Stimulated activated naive CD8-positive, alpha-beta T cell treated with anti-CD3 and anti-CD28 coated beads, Interleukin-15, amount 100 ng/mL, for 72 hours (primary cell): ENCODE measurements at regions not wholly inside any gene's neighbourhood (a gene's known extent, or its start where the extent isn't known, plus 50 kb on each side); places are given as distances from the start of the nearest gene placed in this dataset.

Experiments used
- ATAC-seq: fragments of 150-1000 bp; cut with Tn5 transposase; 2 replicates; pipeline ENCODE4 v1.10.0; 2021; ENCODE audit warnings: mild to moderate bottlenecking, moderate library complexity
- DNase-seq, 2 donors: peaks; one replicate each; pipeline ENCODE4 v3.0.0; 2021 to 2022
- H3K27ac Mint-ChIP-seq, 2 donors: one replicate each; pipeline ENCODE4 v1.8.0; 2022; ENCODE audit warnings: mild to moderate bottlenecking in 2 of 2, mixed read lengths in 2 of 2, moderate library complexity in 2 of 2
- H3K27me3 Mint-ChIP-seq: one replicate; pipeline ENCODE4 v1.8.0; 2022; ENCODE audit warnings: mixed read lengths
- H3K4me1 Mint-ChIP-seq: one replicate; pipeline ENCODE4 v1.8.0; 2022; ENCODE audit warnings: mild to moderate bottlenecking, mixed read lengths
- H3K4me3 Mint-ChIP-seq, 2 donors: one replicate each; pipeline ENCODE4 v1.8.0; 2022; ENCODE audit warnings: mild to moderate bottlenecking in 2 of 2, mixed read lengths in 2 of 2, moderate library complexity in 1 of 2
- H3K9me3 Mint-ChIP-seq, 2 donors: one replicate each; pipeline ENCODE4 v1.8.0; 2022; ENCODE audit warnings: mixed read lengths in 2 of 2

- no peak for DNase-seq
- Mint-ChIP-seq H3K9me3 (peaks cover 8 to 12% of the 10 kb centered on the region in 2 donors), H3K27ac (no peak overlapping the region), H3K4me3 (no peak overlapping the region), H3K4me1 (no peaks in the 10 kb centered on the region), H3K27me3 (no peaks in the 10 kb centered on the region)
- no peak for ATAC-seq
Measured at GRCh38 chr18:60319129-60319528, 53.4 kb downstream of the MC4R start.

- Mint-ChIP-seq H3K27me3 (no peaks in the 10 kb centered on the region), H3K4me3 (no peak overlapping the region), H3K9me3 (no peaks in the 10 kb centered on the region), H3K27ac (no peak overlapping the region), H3K4me1 (no peaks in the 10 kb centered on the region)
- DNase-seq (no peak), ATAC-seq (no peak)
Measured at GRCh38 chr18:60311676-60312360, 60.8 kb downstream of the MC4R start.

GRCh38 chr18:60295674-60296073 is 76.9 kb downstream of the MC4R start:
- no peaks in the 10 kb centered on the region for H3K4me1 Mint-ChIP-seq
- no peaks in the 10 kb centered on the region for H3K9me3 Mint-ChIP-seq
- no peak overlapping the region for H3K4me3 Mint-ChIP-seq
- H3K27me3 Mint-ChIP-seq, result no peaks in the 10 kb centered on the region
- no peak overlapping the region for H3K27ac Mint-ChIP-seq
- DNase-seq (no peak), ATAC-seq (no peak)

GRCh38 chr18:60292186-60292585 is 80.4 kb downstream of the MC4R start:
- ATAC-seq, result no peak
- no peak overlapping the region for H3K27ac Mint-ChIP-seq
- H3K4me3 Mint-ChIP-seq, result no peak overlapping the region
- H3K4me1 Mint-ChIP-seq, result no peaks in the 10 kb centered on the region
- no peak for DNase-seq
- no peaks in the 10 kb centered on the region for H3K27me3 Mint-ChIP-seq
- no peaks in the 10 kb centered on the region for H3K9me3 Mint-ChIP-seq

- no peaks in the 10 kb centered on the region for H3K4me1 Mint-ChIP-seq
Measured at GRCh38 chr18:60279391-60279790, 93.2 kb downstream of the MC4R start.

GRCh38 chr18:60277855-60278480 is 94.6 kb downstream of the MC4R start:
- H3K4me1 Mint-ChIP-seq, result no peaks in the 10 kb centered on the region
- peaks cover 0 to 6% of the 10 kb centered on the region in 2 donors for H3K9me3 Mint-ChIP-seq
- ATAC-seq (no peak), DNase-seq (no peak)
- no peak overlapping the region for H3K4me3 Mint-ChIP-seq
- H3K27me3 Mint-ChIP-seq, result no peaks in the 10 kb centered on the region
- no peak overlapping the region for H3K27ac Mint-ChIP-seq

More at GRCh38 chr18:60279391-60279790, 93.2 kb downstream of the MC4R start:
- DNase-seq (no peak), ATAC-seq (no peak)
- H3K9me3 Mint-ChIP-seq, result no peaks in the 10 kb centered on the region
- H3K4me3 Mint-ChIP-seq, result no peak overlapping the region
- no peak overlapping the region for H3K27ac Mint-ChIP-seq
- no peaks in the 10 kb centered on the region for H3K27me3 Mint-ChIP-seq

GRCh38 chr18:60267391-60268058 is 105.0 kb downstream of the MC4R start:
- Mint-ChIP-seq H3K4me3 (no peak overlapping the region), H3K27ac (no peak overlapping the region), H3K9me3 (peaks cover 6% of the 10 kb centered on the region in 2 donors), H3K27me3 (no peaks in the 10 kb centered on the region), H3K4me1 (no peaks in the 10 kb centered on the region)
- ATAC-seq (no peak), DNase-seq (no peak)

GRCh38 chr18:60266558-60266957 is 106.0 kb downstream of the MC4R start:
- Mint-ChIP-seq H3K27me3 (no peaks in the 10 kb centered on the region), H3K4me3 (no peak overlapping the region), H3K4me1 (no peaks in the 10 kb centered on the region), H3K9me3 (peaks cover 6 to 12% of the 10 kb centered on the region in 2 donors), H3K27ac (no peak overlapping the region)
- no peak for ATAC-seq
- no peak for DNase-seq

GRCh38 chr18:60259052-60259681 is 113.4 kb downstream of the MC4R start:
- Mint-ChIP-seq H3K4me1 (no peaks in the 10 kb centered on the region), H3K4me3 (no peak overlapping the region), H3K27me3 (no peaks in the 10 kb centered on the region), H3K27ac (no peak overlapping the region), H3K9me3 (peaks cover 5 to 6% of the 10 kb centered on the region in 2 donors)
- no peak for DNase-seq
- no peak for ATAC-seq

- Mint-ChIP-seq H3K27me3 (peaks cover 6% of the 10 kb centered on the region), H3K4me1 (no peaks in the 10 kb centered on the region), H3K27ac (no peak overlapping the region), H3K4me3 (no peak overlapping the region), H3K9me3 (peaks cover 0 to 5% of the 10 kb centered on the region in 2 donors)
- no peak for ATAC-seq
- DNase-seq, result no peak
Measured at GRCh38 chr18:60249388-60249787, 123.2 kb downstream of the MC4R start.

GRCh38 chr18:60248336-60249330 is 123.9 kb downstream of the MC4R start:
- peaks cover 6% of the 10 kb centered on the region for H3K27me3 Mint-ChIP-seq
- H3K9me3 Mint-ChIP-seq, result peaks cover 0 to 5% of the 10 kb centered on the region in 2 donors
- no peak overlapping the region for H3K27ac Mint-ChIP-seq
- ATAC-seq (no peak), DNase-seq (no peak)
- no peak overlapping the region for H3K4me3 Mint-ChIP-seq
- no peaks in the 10 kb centered on the region for H3K4me1 Mint-ChIP-seq

- Mint-ChIP-seq H3K27ac (no peak overlapping the region), H3K4me3 (no peak overlapping the region)
Measured at GRCh38 chr18:60247103-60247502, 125.5 kb downstream of the MC4R start.

GRCh38 chr18:60246606-60247005 is 126.0 kb downstream of the MC4R start:
- no peaks in the 10 kb centered on the region for H3K4me1 Mint-ChIP-seq
- DNase-seq (no peak), ATAC-seq (no peak)
- no peaks in the 10 kb centered on the region for H3K9me3 Mint-ChIP-seq
- no peak overlapping the region for H3K4me3 Mint-ChIP-seq
- peaks cover 6% of the 10 kb centered on the region for H3K27me3 Mint-ChIP-seq
- no peak overlapping the region for H3K27ac Mint-ChIP-seq

More at GRCh38 chr18:60247103-60247502, 125.5 kb downstream of the MC4R start:
- no peak for ATAC-seq
- no peak for DNase-seq
- H3K9me3 Mint-ChIP-seq, result no peaks in the 10 kb centered on the region
- H3K27me3 Mint-ChIP-seq, result peaks cover 6% of the 10 kb centered on the region
- H3K4me1 Mint-ChIP-seq, result no peaks in the 10 kb centered on the region

- Mint-ChIP-seq H3K9me3 (peaks cover 0 to 9% of the 10 kb centered on the region in 2 donors), H3K4me1 (no peaks in the 10 kb centered on the region), H3K4me3 (no peak overlapping the region), H3K27ac (no peak overlapping the region), H3K27me3 (peaks cover 6% of the 10 kb centered on the region)
- no peak for DNase-seq
- no peak for ATAC-seq
Measured at GRCh38 chr18:60245096-60245495, 127.5 kb downstream of the MC4R start.
